AG04449 (cell line): ENCODE measurements at regions not wholly inside any gene's neighbourhood (a gene's known extent, or its start where the extent isn't known, plus 50 kb on each side); places are given as distances from the start of the nearest gene placed in this dataset.

Source experiments
- CTCF ChIA-PET: fragments of 350-600 bp; formaldehyde crosslinking; extraction: SDS; loops from one replicate; lab custom pipeline; 2021; ENCODE audit warnings: antibody characterized with exemption; lab: Yijun Ruan, JAX
- POLR2A ChIA-PET: fragments of 400-600, 350-600 bp; formaldehyde crosslinking; extraction: SDS; loops from one replicate; lab custom pipeline; 2020; ENCODE audit warnings: antibody characterized with exemption, inconsistent platforms; lab: Yijun Ruan, JAX
- DNase-seq: peaks from one replicate; pipeline ENCODE4 v3.0.0-alpha.2; 2010; ENCODE audit warnings: low read depth, low spot score
- H3K4me3 ChIP-seq: 2 replicates; pipeline ENCODE4 v1.5.1; 2011; ENCODE audit warnings: low read depth, mild to moderate bottlenecking, control low read depth, low read length
- TF ChIP-seq, protein P1 (sequence below): IDR thresholded peaks from one replicate; pipeline ENCODE4 v1.5.1; 2011; ENCODE audit warnings: mild to moderate bottlenecking, moderate library complexity, low read length, control low read depth, inconsistent platforms; ENCODE audit not compliant: insufficient read depth; ENCODE audit errors: missing control alignments

DNA sequence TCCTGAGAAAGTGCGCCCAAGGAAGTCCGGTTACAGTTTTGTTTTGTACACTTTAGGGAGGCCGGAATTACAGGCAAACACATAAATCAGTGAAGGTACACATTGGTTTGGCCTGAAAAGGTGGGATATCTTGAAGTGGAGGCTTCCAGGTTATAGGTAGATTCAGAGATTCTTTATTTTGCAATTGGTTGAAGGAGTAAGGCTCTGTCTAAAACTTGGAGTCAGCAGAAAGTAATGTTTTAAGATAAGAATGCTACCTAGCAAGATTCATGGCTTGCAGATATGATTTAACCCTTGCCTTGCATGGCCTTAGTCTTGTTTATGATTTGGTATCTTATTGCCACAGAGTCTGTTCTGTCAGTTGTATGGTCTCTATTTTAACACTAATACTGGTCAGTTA is 165.9 kb upstream of the NDUFV2 start:
- CTCF ChIA-PET = interaction anchor here (1.3 kb wide), 1 partner anchor 241 kb away, joined by 5 read pairs; no protein-coding TSS in a partner anchor
- POLR2A ChIA-PET = no interaction called here
- TF ChIP-seq, protein P1, sequence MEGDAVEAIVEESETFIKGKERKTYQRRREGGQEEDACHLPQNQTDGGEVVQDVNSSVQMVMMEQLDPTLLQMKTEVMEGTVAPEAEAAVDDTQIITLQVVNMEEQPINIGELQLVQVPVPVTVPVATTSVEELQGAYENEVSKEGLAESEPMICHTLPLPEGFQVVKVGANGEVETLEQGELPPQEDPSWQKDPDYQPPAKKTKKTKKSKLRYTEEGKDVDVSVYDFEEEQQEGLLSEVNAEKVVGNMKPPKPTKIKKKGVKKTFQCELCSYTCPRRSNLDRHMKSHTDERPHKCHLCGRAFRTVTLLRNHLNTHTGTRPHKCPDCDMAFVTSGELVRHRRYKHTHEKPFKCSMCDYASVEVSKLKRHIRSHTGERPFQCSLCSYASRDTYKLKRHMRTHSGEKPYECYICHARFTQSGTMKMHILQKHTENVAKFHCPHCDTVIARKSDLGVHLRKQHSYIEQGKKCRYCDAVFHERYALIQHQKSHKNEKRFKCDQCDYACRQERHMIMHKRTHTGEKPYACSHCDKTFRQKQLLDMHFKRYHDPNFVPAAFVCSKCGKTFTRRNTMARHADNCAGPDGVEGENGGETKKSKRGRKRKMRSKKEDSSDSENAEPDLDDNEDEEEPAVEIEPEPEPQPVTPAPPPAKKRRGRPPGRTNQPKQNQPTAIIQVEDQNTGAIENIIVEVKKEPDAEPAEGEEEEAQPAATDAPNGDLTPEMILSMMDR = no peak
- DNase-seq = no peak
- no peak overlapping the region for H3K4me3 ChIP-seq

DNA sequence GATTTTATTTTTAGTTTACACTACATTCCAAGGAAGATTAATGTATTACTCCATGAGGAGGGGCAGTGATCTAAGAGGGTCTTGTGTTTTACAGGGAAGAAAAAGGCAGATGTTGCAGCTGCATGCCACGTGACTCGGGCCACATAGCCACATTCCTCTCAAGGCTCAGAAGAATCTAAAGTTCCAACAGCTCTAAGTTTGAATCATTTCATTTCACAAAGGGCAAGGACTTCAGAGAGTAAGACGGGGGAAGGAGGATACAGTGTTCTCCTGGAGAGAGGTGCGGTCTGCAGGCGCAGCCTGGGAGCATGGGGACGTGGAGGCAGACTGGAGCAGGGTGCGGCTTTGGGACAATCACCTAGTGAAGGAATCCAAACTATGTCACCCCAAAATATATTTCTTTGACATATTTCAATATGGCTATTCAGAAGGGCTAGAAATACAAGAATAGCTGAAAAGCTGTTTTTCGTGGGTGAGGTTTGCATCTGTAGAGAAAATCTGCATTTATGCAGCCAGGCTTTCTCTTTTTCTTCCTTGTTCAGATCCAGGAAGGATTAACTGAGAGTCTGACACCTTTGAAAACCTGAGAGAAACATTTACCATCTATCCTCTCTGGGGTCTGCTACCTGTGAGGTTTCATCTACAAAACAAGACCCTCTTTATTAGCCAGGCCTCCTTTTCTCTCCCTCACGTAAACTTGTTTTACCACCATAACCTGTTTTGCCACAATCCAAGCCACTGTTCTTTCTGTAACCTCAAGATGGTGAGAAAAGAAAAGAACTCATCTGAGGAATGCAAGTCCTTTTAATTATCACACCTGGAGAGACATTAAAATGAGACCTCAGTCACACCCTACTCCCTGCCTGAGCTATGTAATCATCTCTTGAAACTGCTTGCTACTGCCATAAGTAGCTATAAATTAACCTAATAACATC is 165.1 kb upstream of the NDUFV2 start:
- TF ChIP-seq, protein P1 = no peak

DNA sequence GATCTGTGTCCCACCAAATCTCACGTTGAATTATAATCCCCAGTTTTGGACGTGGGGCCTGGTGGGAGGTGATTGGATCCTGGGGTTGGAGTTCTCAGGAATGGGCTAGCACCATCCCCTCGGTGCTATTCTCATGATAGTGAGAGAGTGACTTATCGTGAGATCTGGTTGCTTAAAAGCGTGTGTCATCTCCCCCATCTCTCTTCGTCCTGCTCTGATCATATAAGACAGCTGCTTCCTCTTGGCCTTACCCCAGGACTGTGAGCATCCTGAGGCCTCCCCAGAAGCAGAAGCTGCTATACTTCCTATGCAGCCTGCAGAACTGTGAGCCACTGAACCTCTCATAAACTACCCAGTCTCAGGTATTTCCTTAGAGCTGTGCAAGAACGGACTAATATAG is 163.7 kb upstream of the NDUFV2 start:
- H3K4me3 ChIP-seq = no peak overlapping the region
- TF ChIP-seq, protein P1 = no peak
- ChIA-PET POLR2A (no interaction called here), CTCF (interaction anchor here (1.3 to 2.1 kb wide), 2 partner anchors 17 to 242 kb away, joined by 3 to 6 read pairs; no protein-coding TSS in a partner anchor)
- no peak for DNase-seq

More for the DNA sequence above, 165.1 kb upstream of the NDUFV2 start:
- ChIA-PET POLR2A (no interaction called here), CTCF (interaction anchor here (1.1 to 1.3 kb wide), 2 partner anchors 50 to 241 kb away, joined by 4 to 5 read pairs; no protein-coding TSS in a partner anchor)
- H3K4me3 ChIP-seq = no peak overlapping the region
- DNase-seq = no peak

DNA sequence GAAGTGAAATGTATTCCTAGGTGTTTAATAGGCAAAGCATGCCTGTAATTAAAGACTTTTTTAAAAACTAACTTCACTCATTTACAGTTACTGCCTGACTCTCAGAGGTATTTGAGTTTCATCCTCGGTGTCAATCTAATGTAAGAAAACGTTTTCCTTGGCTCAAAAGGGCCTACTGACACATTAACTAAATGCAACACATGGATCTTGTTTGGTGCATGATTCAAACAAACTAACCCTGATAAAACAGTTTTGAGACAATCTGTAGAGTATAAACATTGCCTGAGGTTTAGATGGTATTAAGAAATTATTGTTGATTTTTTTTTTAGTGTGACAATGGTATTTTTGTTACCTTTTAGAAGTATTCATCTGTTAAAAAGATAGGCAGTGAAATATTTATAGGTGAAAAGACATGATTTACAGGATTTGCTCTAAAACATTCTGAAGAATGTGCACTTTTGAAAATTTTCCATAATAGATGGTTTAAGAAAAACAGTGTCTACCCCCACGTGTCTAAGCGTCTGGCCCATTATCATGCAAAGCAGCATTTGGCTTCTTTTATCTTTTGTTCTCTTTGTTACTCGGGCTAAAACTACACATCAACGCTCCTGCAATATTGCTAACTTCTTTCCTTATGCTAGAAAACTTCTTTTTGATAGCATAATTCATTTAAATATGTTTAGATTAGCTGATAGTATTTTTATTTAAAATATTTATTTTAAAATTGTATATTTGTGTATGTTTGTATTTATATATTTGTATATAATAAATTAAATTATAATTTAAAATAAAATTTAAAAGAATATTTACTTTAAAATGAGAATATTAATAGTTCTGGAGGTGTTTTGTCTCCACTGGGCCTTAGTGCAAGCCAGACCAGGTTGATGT is 160.2 kb upstream of the NDUFV2 start:
- POLR2A ChIA-PET = no interaction called here
- CTCF ChIA-PET = no interaction called here
- TF ChIP-seq, protein P1 = no peak
- H3K4me3 ChIP-seq = no peak overlapping the region
- no peak for DNase-seq

DNA sequence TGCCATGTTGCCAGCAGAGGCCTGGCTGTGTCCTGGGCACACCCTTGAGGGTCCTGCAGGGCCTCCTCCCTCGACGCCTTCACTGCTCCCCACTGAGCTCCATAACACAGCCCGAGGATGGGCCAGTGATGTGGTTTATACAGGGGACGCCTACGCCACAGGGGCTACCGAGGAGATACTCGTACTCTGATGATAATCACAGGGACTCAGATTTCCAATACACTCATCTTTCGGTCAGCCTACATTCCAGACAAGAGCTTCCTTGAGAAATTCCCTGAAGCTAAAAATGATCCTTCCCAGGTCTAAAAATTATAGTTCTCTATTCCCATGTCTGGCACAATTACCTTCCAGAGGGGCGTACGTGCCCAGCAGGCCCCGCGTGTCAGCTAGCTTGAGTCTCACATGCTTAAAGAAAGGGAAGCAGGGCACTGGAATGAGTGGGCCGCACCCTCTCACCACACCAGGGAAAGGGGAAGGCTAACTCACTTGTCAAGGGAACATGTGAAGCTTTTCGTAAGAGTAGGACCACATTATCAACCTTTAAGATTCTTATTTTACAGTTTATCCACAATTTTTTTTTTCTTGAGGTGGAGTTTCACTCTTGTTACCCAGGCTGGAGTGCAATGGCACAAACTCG is 159.5 kb upstream of the NDUFV2 start:
- H3K4me3 ChIP-seq = no peak overlapping the region
- TF ChIP-seq, protein P1 = no peak
- CTCF ChIA-PET = interaction anchor here (1.1 to 1.8 kb wide), 5 partner anchors 22 to 247 kb away, joined by 3 to 7 read pairs (median 4); no protein-coding TSS in a partner anchor
- POLR2A ChIA-PET = interaction anchor here (1.2 kb wide), 1 partner anchor 143 kb away, joined by 3 read pairs; no protein-coding TSS in a partner anchor
- DNase-seq = no peak
